ENCODE measurements at regions not wholly inside any gene's neighbourhood (a gene's known extent, or its start where the extent isn't known, plus 50 kb on each side); places are given as distances from the start of the nearest gene placed in this dataset.
"Not testable (repeated sequence)": the region's sequence is repeated elsewhere in the genome, so short reads cannot be mapped to it uniquely, and the experiment has no call there.

- DNase-seq: no peak
Measured at GRCh38 chr4:181775298-181775697, 467.9 kb upstream of the TENM3 start.

- no peak for DNase-seq
Measured at GRCh38 chr4:181776264-181777054, 466.7 kb upstream of the TENM3 start.

GRCh38 chr4:181777518-181777917, 465.7 kb upstream of the TENM3 start:
- DNase-seq: no peak

GRCh38 chr4:181784881-181785280, 458.3 kb upstream of the TENM3 start:
- no peak for DNase-seq

GRCh38 chr4:181792641-181793040, 450.6 kb upstream of the TENM3 start:
- no peak for DNase-seq

- DNase-seq: no peak
Measured at GRCh38 chr4:181793096-181793495, 450.1 kb upstream of the TENM3 start.

- DNase-seq: peak; percentile 93
Measured at GRCh38 chr4:181796502-181796901, 446.7 kb upstream of the TENM3 start.

GRCh38 chr4:181798536-181798935, 444.7 kb upstream of the TENM3 start:
- DNase-seq: no peak

- DNase-seq: no peak
Measured at GRCh38 chr4:181799561-181800069, 443.6 kb upstream of the TENM3 start.

GRCh38 chr4:181802207-181802606, 441.0 kb upstream of the TENM3 start:
- no peak for DNase-seq

- DNase-seq: peak; percentile 54
Measured at GRCh38 chr4:181807771-181808170, 435.4 kb upstream of the TENM3 start.

- no peak for DNase-seq
Measured at GRCh38 chr4:181810711-181811110, 432.5 kb upstream of the TENM3 start.

GRCh38 chr4:181811550-181811949, 431.7 kb upstream of the TENM3 start:
- DNase-seq: not testable (repeated sequence)

- DNase-seq: peak; percentile 12
Measured at GRCh38 chr4:181819946-181820345, 423.3 kb upstream of the TENM3 start.

- DNase-seq: no peak
Measured at GRCh38 chr4:181820553-181820952, 422.6 kb upstream of the TENM3 start.

GRCh38 chr4:181821039-181822004, 421.9 kb upstream of the TENM3 start:
- DNase-seq: peak; percentile 42

GRCh38 chr4:181822005-181822375, 421.2 kb upstream of the TENM3 start:
- DNase-seq: peak; percentile 43

GRCh38 chr4:181823183-181823582, 420.0 kb upstream of the TENM3 start:
- DNase-seq: no peak

GRCh38 chr4:181823645-181824044, 419.6 kb upstream of the TENM3 start:
- no peak for DNase-seq

- no peak for DNase-seq
Measured at GRCh38 chr4:181825564-181825963, 417.6 kb upstream of the TENM3 start.

GRCh38 chr4:181827246-181827645, 416.0 kb upstream of the TENM3 start:
- DNase-seq: no peak

- DNase-seq: no peak
Measured at GRCh38 chr4:181830404-181831035, 412.7 kb upstream of the TENM3 start.

- no peak for DNase-seq
Measured at GRCh38 chr4:181834071-181834470, 409.1 kb upstream of the TENM3 start.

Data from NCI-H226 (cell line).